Right lobe of liver (tissue), 6 donors: ENCODE measurements at regions not wholly inside any gene's neighbourhood (a gene's known extent, or its start where the extent isn't known, plus 50 kb on each side); places are given as distances from the start of the nearest gene placed in this dataset.

Experiments
- ATAC-seq, 4 donors: fragments of 200-7000 bp; cut with Tn5 transposase; one replicate each; pipeline ENCODE4 v1.9.1; 2020; ENCODE audit warnings: mild to moderate bottlenecking in 4 of 4, moderate library complexity in 4 of 4
- DNase-seq, 3 donors: peaks; one replicate each; pipeline ENCODE4 v3.0.0-alpha.2; 2020
- H3K27ac ChIP-seq, 3 donors: fragments of 200-600 bp; one replicate each; pipeline ENCODE4 v1.8.0; 2022
- H3K27me3 ChIP-seq, 2 donors: fragments of 200-600 bp; one replicate each; pipeline ENCODE4 v1.8.0; 2022
- H3K36me3 ChIP-seq, 4 donors: fragments of 200-600 bp; sonication (generic) in 1 of 4; one replicate each; pipeline versions ENCODE4 v1.5.1 to v1.8.0; 2017 to 2022; ENCODE audit warnings: control low read depth in 1 of 4
- H3K4me1 ChIP-seq, 4 donors: fragments of 200-600 bp; sonication (generic) in 1 of 4; one replicate each; pipeline versions ENCODE4 v1.5.1 to v1.8.0; 2017 to 2022; ENCODE audit warnings: control low read depth in 1 of 4
- H3K4me3 ChIP-seq, 3 donors: fragments of 200-600 bp; one replicate each; pipeline ENCODE4 v1.8.0; 2022
- H3K9me3 ChIP-seq, 4 donors: fragments of 200-600 bp; sonication (generic) in 1 of 4; one replicate each; pipeline versions ENCODE4 v1.5.1 to v1.8.0; 2017 to 2022; ENCODE audit warnings: control low read depth in 1 of 4
- CTCF ChIP-seq, 4 donors: fragments of 200-600 bp in 3 of 4; fragments of 450-650 bp in 1 of 4; IDR thresholded peaks; one replicate each; pipeline versions ENCODE4 v1.5.1 to v1.8.0; 2016 to 2022; ENCODE audit warnings: antibody characterized with exemption in 4 of 4, mild to moderate bottlenecking in 2 of 4
- POLR2A ChIP-seq: fragments of 450-650 bp; IDR thresholded peaks from one replicate; pipeline ENCODE4 v1.6.1; 2017; ENCODE audit warnings: antibody characterized with exemption, mild to moderate bottlenecking
- WGBS: methylation state at CpG from one replicate; pipeline ENCODE4 v1.1.6; 2018; ENCODE audit warnings: low coverage, low lambda C conversion rate; ENCODE audit not compliant: insufficient coverage; ENCODE audit errors: missing lambda C conversion rate; 5-methylcytosine and 5-hydroxymethylcytosine counted together
- intact Hi-C, 2 donors: fragments of 100-400 bp; cut with DNase I; formaldehyde crosslinking; loops; one replicate each; pipeline versions ENCODE4 v1.11.2 to v1.14.1; 2022
- donor health status: DM: no; HTN: yes; CAD: no.
- donor health status: DM: no; HTN: no; CAD: no.
- donor health status: DM: no; HTN: no; CAD: no.
- donor health status: DM: no; HTN: yes; CAD: no.
- donor health status: DM: no; HTN: yes; CAD: no.

GRCh38 chr9:79940919-79941318 is 369.2 kb downstream of the TLE4 start:
- Histone ChIP-seq H3K4me3 (no peak overlapping the region), H3K36me3 (no peaks in the 10 kb centered on the region), H3K4me1 (no peaks in the 10 kb centered on the region), H3K27ac (no peak overlapping the region), H3K27me3 (no peaks in the 10 kb centered on the region), H3K9me3 (no peaks in the 10 kb centered on the region)
- no peak for ATAC-seq
- intact Hi-C loops, result no loop called here
- no peak for DNase-seq
- TF ChIP-seq CTCF (IDR thresholded peaks at IDR 0.05) (no peak), POLR2A (no peak)
- 61% methylated on average over 6 of the region's 6 CpGs for WGBS

- no peak for TF ChIP-seq CTCF (IDR thresholded peaks at IDR 0.05)
- no peak for TF ChIP-seq POLR2A
- Histone ChIP-seq H3K9me3 (no peaks in the 10 kb centered on the region), H3K27me3 (no peaks in the 10 kb centered on the region), H3K4me1 (no peaks in the 10 kb centered on the region), H3K27ac (no peak overlapping the region), H3K36me3 (no peaks in the 10 kb centered on the region), H3K4me3 (no peak overlapping the region)
- ATAC-seq, result no peak
- WGBS, result 19% methylated on average over 5 of the region's 5 CpGs
- no peak for DNase-seq
- intact Hi-C loops, result no loop called here
Measured at GRCh38 chr9:79939819-79940218, 368.1 kb downstream of the TLE4 start.

- WGBS, result 66% methylated on average over 3 of the region's 4 CpGs
- no peaks in the 10 kb centered on the region for H3K27me3 ChIP-seq
- H3K4me3 ChIP-seq, result no peak overlapping the region
- ATAC-seq (no peak), DNase-seq (no peak)
- no peak overlapping the region for H3K27ac ChIP-seq
- no peaks in the 10 kb centered on the region for H3K4me1 ChIP-seq
- TF ChIP-seq CTCF (IDR thresholded peaks at IDR 0.05), result no peak
- TF ChIP-seq POLR2A, result no peak
- intact Hi-C loops, result no loop called here
- H3K36me3 ChIP-seq, result no peaks in the 10 kb centered on the region
- H3K9me3 ChIP-seq, result no peaks in the 10 kb centered on the region
Measured at GRCh38 chr9:79936336-79936735, 364.6 kb downstream of the TLE4 start.

GRCh38 chr9:79929285-79929684 is 357.5 kb downstream of the TLE4 start:
- intact Hi-C loops, result no loop called here

More at GRCh38 chr9:79929285-79929684, 357.5 kb downstream of the TLE4 start:
- WGBS, result 68% methylated on average over 4 of the region's 4 CpGs
- Histone ChIP-seq H3K9me3 (no peaks in the 10 kb centered on the region), H3K27me3 (no peaks in the 10 kb centered on the region), H3K4me1 (no peaks in the 10 kb centered on the region), H3K4me3 (no peak overlapping the region), H3K36me3 (no peaks in the 10 kb centered on the region), H3K27ac (no peak overlapping the region)
- DNase-seq (no peak), ATAC-seq (no peak)
- TF ChIP-seq CTCF (IDR thresholded peaks at IDR 0.05), result no peak
- TF ChIP-seq POLR2A, result no peak
